ENCODE measurements at regions not wholly inside any gene's neighbourhood (a gene's known extent, or its start where the extent isn't known, plus 50 kb on each side); places are given as distances from the start of the nearest gene placed in this dataset.
A peak's percentile ranks its signal among the peaks of the same experiment; 100 is the strongest.

GRCh38 chr19:29379257-29380021 is 146.4 kb upstream of the VSTM2B start:
- no peak for TF ChIP-seq CTCF (IDR thresholded peaks at IDR 0.05)
- H3K27ac ChIP-seq (ENCODE audit: low read depth in 1 of 2, low read length in 2 of 2): no peak overlapping the region
- ChIA-PET CTCF (no interaction called here), POLR2A (no interaction called here)
- H3K4me1 ChIP-seq (ENCODE audit: insufficient read depth, low read length): no peaks in the 10 kb centered on the region
- H3K4me3 ChIP-seq (ENCODE audit: low read length): no peak overlapping the region
- Mint-ChIP-seq H3K4me3 (no peak overlapping the region), H3K36me3 (ENCODE audit: low read depth) (no peaks in the 10 kb centered on the region), H3K4me1 (ENCODE audit: low read depth) (no peaks in the 10 kb centered on the region), H3K27ac (no peak overlapping the region), H3K9me3 (no peaks in the 10 kb centered on the region), H3K27me3 (peaks cover 45% of the 10 kb centered on the region)
- H3K27me3 ChIP-seq (ENCODE audit: control insufficient read depth in 1 of 2, insufficient read depth in 2 of 2, low read length in 2 of 2): peaks cover 0 to 10% of the 10 kb centered on the region in 2 experiments
- H3K9me3 ChIP-seq (ENCODE audit: control insufficient read depth in 1 of 2, insufficient read depth in 1 of 2, low read length in 2 of 2): no peaks in the 10 kb centered on the region
- DNase-seq (no peak), ATAC-seq (ENCODE audit: poor library complexity) (no peak)
- no peaks in the 10 kb centered on the region for H3K36me3 ChIP-seq (ENCODE audit: insufficient read depth, low read length)
- intact Hi-C loops (cut with DNase I, micrococcal nuclease): no loop called here

GRCh38 chr19:29380581-29380980 is 145.2 kb upstream of the VSTM2B start:
- Histone ChIP-seq H3K27ac (ENCODE audit: low read depth in 1 of 2, low read length in 2 of 2) (no peak overlapping the region), H3K9me3 (ENCODE audit: control insufficient read depth in 1 of 2, insufficient read depth in 1 of 2, low read length in 2 of 2) (no peaks in the 10 kb centered on the region), H3K4me1 (ENCODE audit: insufficient read depth, low read length) (no peaks in the 10 kb centered on the region), H3K27me3 (ENCODE audit: control insufficient read depth in 1 of 2, insufficient read depth in 2 of 2, low read length in 2 of 2) (peaks cover 0 to 7% of the 10 kb centered on the region in 2 experiments), H3K4me3 (ENCODE audit: low read length) (no peak overlapping the region), H3K36me3 (ENCODE audit: insufficient read depth, low read length) (no peaks in the 10 kb centered on the region)
- ATAC-seq (ENCODE audit: poor library complexity): no peak
- ChIA-PET POLR2A (no interaction called here), CTCF (no interaction called here)
- Mint-ChIP-seq H3K9me3 (no peaks in the 10 kb centered on the region), H3K36me3 (ENCODE audit: low read depth) (no peaks in the 10 kb centered on the region), H3K4me1 (ENCODE audit: low read depth) (no peaks in the 10 kb centered on the region), H3K4me3 (no peak overlapping the region), H3K27me3 (peaks cover 41% of the 10 kb centered on the region), H3K27ac (no peak overlapping the region)
- peak in 1 of 14 experiments; percentile 16 for DNase-seq
- intact Hi-C loops (cut with DNase I, micrococcal nuclease): no loop called here
- no peak for TF ChIP-seq CTCF (IDR thresholded peaks at IDR 0.05)

GRCh38 chr19:29381353-29382203 is 144.2 kb upstream of the VSTM2B start:
- POLR2A ChIA-PET: no interaction called here
- TF ChIP-seq CTCF (IDR thresholded peaks at IDR 0.05): no peak
- intact Hi-C loops (cut with DNase I, micrococcal nuclease): no loop called here
- DNase-seq: peak in 1 of 14 experiments; percentile 10
- Histone ChIP-seq H3K27ac (ENCODE audit: low read depth in 1 of 2, low read length in 2 of 2) (no peak overlapping the region), H3K4me3 (ENCODE audit: low read length) (no peak overlapping the region), H3K27me3 (ENCODE audit: control insufficient read depth in 1 of 2, insufficient read depth in 2 of 2, low read length in 2 of 2) (peaks cover 0 to 7% of the 10 kb centered on the region in 2 experiments), H3K9me3 (ENCODE audit: control insufficient read depth in 1 of 2, insufficient read depth in 1 of 2, low read length in 2 of 2) (no peaks in the 10 kb centered on the region), H3K4me1 (ENCODE audit: insufficient read depth, low read length) (no peaks in the 10 kb centered on the region), H3K36me3 (ENCODE audit: insufficient read depth, low read length) (no peaks in the 10 kb centered on the region)
- Mint-ChIP-seq H3K27me3 (peaks cover 34% of the 10 kb centered on the region), H3K9me3 (no peaks in the 10 kb centered on the region), H3K4me1 (ENCODE audit: low read depth) (no peaks in the 10 kb centered on the region), H3K4me3 (no peak overlapping the region), H3K27ac (no peak overlapping the region), H3K36me3 (ENCODE audit: low read depth) (no peaks in the 10 kb centered on the region)
- CTCF ChIA-PET: no interaction called here
- no peak for ATAC-seq (ENCODE audit: poor library complexity)
